ENCODE measurements at regions not wholly inside any gene's neighbourhood (a gene's known extent, or its start where the extent isn't known, plus 50 kb on each side); places are given as distances from the start of the nearest gene placed in this dataset.

GRCh38 chr7:41163991-41164390 is 538.9 kb downstream of the INHBA start:
- no peak for TF ChIP-seq POLR2AphosphoS5 (IDR thresholded peaks at IDR 0.05)
- Histone ChIP-seq H3K27me3 (replicated peaks; ENCODE audit: insufficient read depth) (no peaks in the 10 kb centered on the region), H3K4me1 (replicated peaks) (no peaks in the 10 kb centered on the region), H3K27ac (no peak overlapping the region), H3K9me3 (no peaks in the 10 kb centered on the region), H3K4me3 (no peak overlapping the region), H3K36me3 (no peaks in the 10 kb centered on the region)
- intact Hi-C loops (cut with DNase I) = no loop called here
- WGBS = 89% methylated on average over 3 of the region's 3 CpGs
- DNase-seq (ENCODE audit: low spot score) = no peak

DNA sequence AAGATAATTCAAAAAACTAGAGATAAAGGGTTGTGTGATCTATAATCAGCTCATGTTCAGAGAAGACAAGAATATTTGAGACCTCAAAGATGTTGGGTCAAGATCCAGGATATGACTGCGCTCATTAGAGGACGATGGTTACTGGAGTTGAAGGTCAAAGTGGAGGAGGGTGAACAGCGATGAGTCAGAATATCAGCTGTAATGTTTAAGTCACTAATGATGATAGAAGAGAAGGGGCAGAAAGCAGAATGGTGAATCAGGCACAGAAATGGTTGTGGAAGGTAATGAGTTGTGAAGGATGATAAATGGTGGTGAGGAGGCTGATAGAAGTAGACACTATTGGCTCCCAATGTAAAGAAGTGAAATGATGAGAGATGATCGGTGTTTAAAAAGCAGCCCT is 540.3 kb downstream of the INHBA start:
- Histone ChIP-seq H3K27me3 (replicated peaks; ENCODE audit: insufficient read depth) (no peaks in the 10 kb centered on the region), H3K27ac (no peak overlapping the region), H3K4me3 (no peak overlapping the region), H3K36me3 (no peaks in the 10 kb centered on the region), H3K9me3 (no peaks in the 10 kb centered on the region), H3K4me1 (replicated peaks) (no peaks in the 10 kb centered on the region)
- WGBS = 94% methylated on average over 4 of the region's 4 CpGs
- intact Hi-C loops (cut with DNase I) = no loop called here
- TF ChIP-seq POLR2AphosphoS5 (IDR thresholded peaks at IDR 0.05) (no peak), POLR2A (IDR thresholded peaks at IDR 0.05) (no peak), CTCF (IDR thresholded peaks at IDR 0.05) (no peak)
- no peak for DNase-seq (ENCODE audit: low spot score)

- Histone ChIP-seq H3K4me3 (no peak overlapping the region), H3K9me3 (no peaks in the 10 kb centered on the region), H3K27ac (no peak overlapping the region), H3K27me3 (replicated peaks; ENCODE audit: insufficient read depth) (no peaks in the 10 kb centered on the region), H3K36me3 (no peaks in the 10 kb centered on the region), H3K4me1 (replicated peaks) (no peaks in the 10 kb centered on the region)
- no peak for DNase-seq (ENCODE audit: low spot score)
- intact Hi-C loops (cut with DNase I) = no loop called here
- WGBS = 90% methylated on average over 4 of the region's 4 CpGs
- TF ChIP-seq CTCF (IDR thresholded peaks at IDR 0.05) = no peak
- no peak for TF ChIP-seq POLR2A (IDR thresholded peaks at IDR 0.05)
- TF ChIP-seq POLR2AphosphoS5 (IDR thresholded peaks at IDR 0.05) = no peak
These were observed 541.8 kb downstream of the INHBA start for GRCh38 chr7:41161041-41161587.

GRCh38 chr7:41156268-41156667 is 546.6 kb downstream of the INHBA start:
- no peaks in the 10 kb centered on the region for H3K36me3 ChIP-seq
- no peaks in the 10 kb centered on the region for H3K27me3 ChIP-seq (replicated peaks; ENCODE audit: insufficient read depth)
- no peaks in the 10 kb centered on the region for H3K9me3 ChIP-seq
- no peaks in the 10 kb centered on the region for H3K4me1 ChIP-seq (replicated peaks)
- intact Hi-C loops (cut with DNase I) = no loop called here
- H3K4me3 ChIP-seq = no peak overlapping the region
- TF ChIP-seq POLR2AphosphoS5 (IDR thresholded peaks at IDR 0.05) (no peak), POLR2A (IDR thresholded peaks at IDR 0.05) (no peak), CTCF (IDR thresholded peaks at IDR 0.05) (no peak)
- DNase-seq (ENCODE audit: low spot score) = no peak
- H3K27ac ChIP-seq = no peak overlapping the region
- WGBS = 71% methylated on average over 2 of the region's 2 CpGs

GRCh38 chr7:41153268-41153667 is 549.6 kb downstream of the INHBA start:
- no peak for DNase-seq (ENCODE audit: low spot score)
- H3K36me3 ChIP-seq = no peaks in the 10 kb centered on the region
- no peaks in the 10 kb centered on the region for H3K27me3 ChIP-seq (replicated peaks; ENCODE audit: insufficient read depth)
- no peaks in the 10 kb centered on the region for H3K9me3 ChIP-seq
- intact Hi-C loops (cut with DNase I) = no loop called here
- H3K4me3 ChIP-seq = no peak overlapping the region
- no peak for TF ChIP-seq CTCF (IDR thresholded peaks at IDR 0.05)
- TF ChIP-seq POLR2AphosphoS5 (IDR thresholded peaks at IDR 0.05) = no peak
- no peak for TF ChIP-seq POLR2A (IDR thresholded peaks at IDR 0.05)
- H3K27ac ChIP-seq = no peak overlapping the region
- no peaks in the 10 kb centered on the region for H3K4me1 ChIP-seq (replicated peaks)
